HepG2 (cell line): ENCODE measurements at regions not wholly inside any gene's neighbourhood (a gene's known extent, or its start where the extent isn't known, plus 50 kb on each side); places are given as distances from the start of the nearest gene placed in this dataset.

Experiments used
- BATF2 ChIP-seq: sonication (generic); formaldehyde crosslinking; IDR thresholded peaks from 2 replicates; pipeline ENCODE4 v1.8.0; 2022; ENCODE audit warnings: mild to moderate bottlenecking, missing genetic modification reagents, moderate library complexity
- CCAR2 ChIP-seq: fragments of 200-400 bp; formaldehyde crosslinking; optimal IDR thresholded peaks from 2 replicates; pipeline ENCODE3; 2018; ENCODE audit warnings: low read depth, mild to moderate bottlenecking, low read length, moderate library complexity
- CERS6 ChIP-seq: sonication (generic); formaldehyde crosslinking; IDR thresholded peaks from 2 replicates; pipeline ENCODE4 v1.5.0; 2020; ENCODE audit warnings: missing genetic modification reagents
- DDIT3 ChIP-seq: sonication (generic); formaldehyde crosslinking; IDR thresholded peaks from 2 replicates; pipeline ENCODE4 v1.4.0; 2020; ENCODE audit warnings: mild to moderate bottlenecking, missing genetic modification reagents
- ELF4 ChIP-seq: sonication (generic); formaldehyde crosslinking; IDR thresholded peaks from 2 replicates; pipeline ENCODE4 v1.5.0; 2020; ENCODE audit warnings: missing genetic modification reagents, mild to moderate bottlenecking, moderate library complexity, borderline replicate concordance
- ERF ChIP-seq: IDR thresholded peaks from 2 replicates; pipeline ENCODE4 v1.6.1; 2018; ENCODE audit warnings: missing biosample characterization, missing genetic modification reagents
- FOXA3 ChIP-seq: IDR thresholded peaks from 2 replicates; pipeline ENCODE4 v1.6.1; 2016; ENCODE audit warnings: missing genetic modification reagents, missing compliant biosample characterization
- HMG20A ChIP-seq: IDR thresholded peaks from 2 replicates; pipeline ENCODE4 v1.6.1; 2016; ENCODE audit warnings: borderline replicate concordance
- IRX3 ChIP-seq: sonication (generic); formaldehyde crosslinking; IDR thresholded peaks from 2 replicates; pipeline ENCODE4 v1.8.1; 2023; ENCODE audit warnings: mild to moderate bottlenecking, low read depth, missing genetic modification reagents, borderline replicate concordance
- KDM2A ChIP-seq: sonication (generic); formaldehyde crosslinking; IDR thresholded peaks from 2 replicates; pipeline ENCODE4 v1.4.0; 2020; ENCODE audit warnings: low read depth, missing genetic modification reagents, borderline replicate concordance
- NR2C2 ChIP-seq: sonication (generic); formaldehyde crosslinking; IDR thresholded peaks from 2 replicates; pipeline ENCODE4 v1.4.0; 2020; ENCODE audit warnings: missing genetic modification reagents, mild to moderate bottlenecking, moderate library complexity, borderline replicate concordance
- NR2F6 ChIP-seq, 2 experiments: IDR thresholded peaks; 2 replicates each; pipeline ENCODE4 v1.6.1; 2016; ENCODE audit warnings: antibody characterized with exemption in 1 of 2, mild to moderate bottlenecking in 1 of 2
- NR3C1 ChIP-seq: sonication (generic); formaldehyde crosslinking; IDR thresholded peaks from 2 replicates; pipeline ENCODE4 v1.4.0; 2020; ENCODE audit warnings: missing genetic modification reagents
- PHF21A ChIP-seq: sonication (generic); formaldehyde crosslinking; IDR thresholded peaks from 2 replicates; pipeline ENCODE4 v1.5.0; 2020; ENCODE audit warnings: mild to moderate bottlenecking, missing genetic modification reagents
- POLR2AphosphoS2 ChIP-seq: IDR thresholded peaks from 2 replicates; pipeline ENCODE4 v1.6.1; 2011; ENCODE audit warnings: low read depth, low read length, improper control_type of control experiment
- REPIN1 ChIP-seq: sonication (generic); formaldehyde crosslinking; IDR thresholded peaks from 2 replicates; pipeline ENCODE4 v1.8.0; 2022; ENCODE audit warnings: missing genetic modification reagents, low read depth, mild to moderate bottlenecking, borderline replicate concordance
- SATB2 ChIP-seq: sonication (generic); formaldehyde crosslinking; IDR thresholded peaks from 2 replicates; pipeline ENCODE4 v1.5.0; 2020; ENCODE audit warnings: missing genetic modification reagents
- SOX5 ChIP-seq: IDR thresholded peaks from 2 replicates; pipeline ENCODE4 v1.6.1; 2016; ENCODE audit warnings: borderline replicate concordance
- SSRP1 ChIP-seq: IDR thresholded peaks from 2 replicates; pipeline ENCODE4 v1.6.1; 2016; ENCODE audit warnings: control low read depth
- TEAD3 ChIP-seq: optimal IDR thresholded peaks from 2 replicates; pipeline ENCODE3; 2016; ENCODE audit warnings: borderline replicate concordance
- TP53 ChIP-seq: sonication (generic); formaldehyde crosslinking; conservative IDR thresholded peaks from 2 replicates; pipeline ENCODE4 v1.4.0; 2020; ENCODE audit warnings: missing genetic modification reagents
- ZNF20 ChIP-seq: sonication (generic); formaldehyde crosslinking; IDR thresholded peaks from 2 replicates; pipeline ENCODE4 v1.4.0; 2020; ENCODE audit warnings: mild to moderate bottlenecking, moderate library complexity, missing genetic modification reagents
- ZNF331 ChIP-seq: sonication (generic); formaldehyde crosslinking; IDR thresholded peaks from 2 replicates; pipeline ENCODE4 v1.4.0; 2020; ENCODE audit warnings: missing genetic modification reagents
- ZNF503 ChIP-seq: sonication (generic); formaldehyde crosslinking; IDR thresholded peaks from 2 replicates; pipeline ENCODE4 v1.4.0; 2020; ENCODE audit warnings: missing genetic modification reagents
- ZNF558 ChIP-seq: sonication (generic); formaldehyde crosslinking; IDR thresholded peaks from 2 replicates; pipeline ENCODE4 v1.9.0; 2022; ENCODE audit warnings: mild to moderate bottlenecking, missing genetic modification reagents, borderline replicate concordance
- ZNF652 ChIP-seq: IDR thresholded peaks from 2 replicates; pipeline ENCODE4 v1.6.1; 2016; ENCODE audit warnings: low read depth, borderline replicate concordance
- ZNF670 ChIP-seq: sonication (generic); formaldehyde crosslinking; IDR thresholded peaks from 2 replicates; pipeline ENCODE4 v1.8.0; 2022; ENCODE audit warnings: mild to moderate bottlenecking, missing genetic modification reagents, borderline replicate concordance

- TF ChIP-seq DDIT3 (CRISPR knock-in tag), result no peak
- peak; percentile 52 for TF ChIP-seq TEAD3
- no peak for TF ChIP-seq CERS6 (CRISPR knock-in tag)
- TF ChIP-seq TP53 (CRISPR knock-in tag), result 0 out of 2 replicates have a peak, but pooled peaks have one; percentile 29
- TF ChIP-seq SATB2 (CRISPR knock-in tag), result no peak
- no peak; the same call in 1 of the 2 replicates for TF ChIP-seq NR2F6 (IDR thresholded peaks at IDR 0.05)
- TF ChIP-seq NR2F6 (CRISPR knock-in tag; IDR thresholded peaks at IDR 0.05), result 0 out of 2 replicates have a peak, but pooled peaks have one; percentile 1
- no peak for TF ChIP-seq IRX3 (CRISPR knock-in tag)
- TF ChIP-seq NR3C1 (CRISPR knock-in tag), result no peak
- TF ChIP-seq PHF21A (CRISPR knock-in tag), result peak; percentile 82
- TF ChIP-seq ZNF331, result no peak
- TF ChIP-seq POLR2AphosphoS2, result no peak
- TF ChIP-seq REPIN1, result 0 out of 2 replicates have a peak, but pooled peaks have one; percentile 14
- no peak for TF ChIP-seq SSRP1 (CRISPR knock-in tag)
- TF ChIP-seq ERF (CRISPR knock-in tag), result peak; percentile 27; the same call in 1 of the 2 replicates
- peak; percentile 82 for TF ChIP-seq ZNF652 (CRISPR knock-in tag)
- TF ChIP-seq ZNF670 (CRISPR knock-in tag), result no peak
- peak; percentile 69; the same call in 1 of the 2 replicates for TF ChIP-seq ZNF503 (CRISPR knock-in tag)
- no peak for TF ChIP-seq ZNF20 (CRISPR knock-in tag)
- peak; percentile 76 for TF ChIP-seq FOXA3 (CRISPR knock-in tag)
- 0 out of 2 replicates have a peak, but pooled peaks have one; percentile 19 for TF ChIP-seq NR2C2 (CRISPR knock-in tag)
- peak; percentile 77; the same call in 1 of the 2 replicates for TF ChIP-seq SOX5 (CRISPR knock-in tag)
- TF ChIP-seq KDM2A (CRISPR knock-in tag), result no peak
- no peak for TF ChIP-seq ZNF558 (CRISPR knock-in tag)
- no peak for TF ChIP-seq BATF2 (CRISPR knock-in tag)
- no peak for TF ChIP-seq CCAR2
- TF ChIP-seq ELF4 (CRISPR knock-in tag), result no peak
- TF ChIP-seq HMG20A (CRISPR knock-in tag), result peak; percentile 64; the same call in 1 of the 2 replicates
These were observed 161.1 kb downstream of the BBOX1 start (continued) for GRCh38 chr11:27201454-27202302.
